Parathyroid adenoma (tissue), 2 donors: ENCODE measurements at regions not wholly inside any gene's neighbourhood (a gene's known extent, or its start where the extent isn't known, plus 50 kb on each side); places are given as distances from the start of the nearest gene placed in this dataset.

ENCODE experiments used
- H2AFZ ChIP-seq: fragments of 300-600 bp; sonication (generic); one replicate; pipeline ENCODE4 v1.7.0; 2017; ENCODE audit warnings: antibody characterized with exemption, mild to moderate bottlenecking
- H3K27ac ChIP-seq: fragments of 300-600 bp; sonication (generic); one replicate; pipeline ENCODE4 v1.7.0; 2017
- H3K27me3 ChIP-seq: fragments of 300-600 bp; sonication (generic); one replicate; pipeline ENCODE4 v1.7.0; 2017; ENCODE audit warnings: low read length; ENCODE audit not compliant: control insufficient read depth, insufficient read depth
- H3K36me3 ChIP-seq: fragments of 300-600 bp; sonication (generic); one replicate; pipeline ENCODE4 v1.7.0; 2017; ENCODE audit warnings: low read length; ENCODE audit not compliant: control insufficient read depth, insufficient read depth
- H3K4me1 ChIP-seq: fragments of 300-600 bp; sonication (generic); one replicate; pipeline ENCODE4 v1.7.0; 2017; ENCODE audit warnings: control low read depth
- H3K4me2 ChIP-seq: fragments of 300-600 bp; sonication (generic); one replicate; pipeline ENCODE4 v1.7.0; 2017; ENCODE audit warnings: low read length
- H3K4me3 ChIP-seq: fragments of 300-600 bp; sonication (generic); one replicate; pipeline ENCODE4 v1.7.0; 2017; ENCODE audit warnings: low read depth, low read length
- H3K79me2 ChIP-seq: fragments of 300-600 bp; sonication (generic); one replicate; pipeline ENCODE4 v1.7.0; 2017; ENCODE audit warnings: control low read depth
- H3K9ac ChIP-seq: fragments of 300-600 bp; sonication (generic); one replicate; pipeline ENCODE4 v1.7.0; 2017; ENCODE audit warnings: mild to moderate bottlenecking
- H3K9me3 ChIP-seq: fragments of 300-600 bp; sonication (generic); one replicate; pipeline ENCODE4 v1.7.0; 2017; ENCODE audit warnings: low read length; ENCODE audit not compliant: control insufficient read depth
- TF ChIP-seq, protein P1 (sequence below): fragments of 300-600 bp; sonication (generic); IDR thresholded peaks from one replicate; pipeline ENCODE4 v1.7.0; 2017; ENCODE audit warnings: antibody characterized with exemption, mild to moderate bottlenecking
- donor health status: primary hyperparathyroidism.

- Histone ChIP-seq H2AFZ (no peak overlapping the region), H3K4me3 (no peak overlapping the region), H3K9me3 (no peaks in the 10 kb centered on the region), H3K4me1 (no peaks in the 10 kb centered on the region), H3K27me3 (no peaks in the 10 kb centered on the region), H3K79me2 (no peaks in the 10 kb centered on the region), H3K27ac (no peak overlapping the region), H3K4me2 (no peak overlapping the region), H3K36me3 (no peaks in the 10 kb centered on the region), H3K9ac (no peak overlapping the region)
- TF ChIP-seq, protein P1, sequence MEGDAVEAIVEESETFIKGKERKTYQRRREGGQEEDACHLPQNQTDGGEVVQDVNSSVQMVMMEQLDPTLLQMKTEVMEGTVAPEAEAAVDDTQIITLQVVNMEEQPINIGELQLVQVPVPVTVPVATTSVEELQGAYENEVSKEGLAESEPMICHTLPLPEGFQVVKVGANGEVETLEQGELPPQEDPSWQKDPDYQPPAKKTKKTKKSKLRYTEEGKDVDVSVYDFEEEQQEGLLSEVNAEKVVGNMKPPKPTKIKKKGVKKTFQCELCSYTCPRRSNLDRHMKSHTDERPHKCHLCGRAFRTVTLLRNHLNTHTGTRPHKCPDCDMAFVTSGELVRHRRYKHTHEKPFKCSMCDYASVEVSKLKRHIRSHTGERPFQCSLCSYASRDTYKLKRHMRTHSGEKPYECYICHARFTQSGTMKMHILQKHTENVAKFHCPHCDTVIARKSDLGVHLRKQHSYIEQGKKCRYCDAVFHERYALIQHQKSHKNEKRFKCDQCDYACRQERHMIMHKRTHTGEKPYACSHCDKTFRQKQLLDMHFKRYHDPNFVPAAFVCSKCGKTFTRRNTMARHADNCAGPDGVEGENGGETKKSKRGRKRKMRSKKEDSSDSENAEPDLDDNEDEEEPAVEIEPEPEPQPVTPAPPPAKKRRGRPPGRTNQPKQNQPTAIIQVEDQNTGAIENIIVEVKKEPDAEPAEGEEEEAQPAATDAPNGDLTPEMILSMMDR, result no peak
These were observed 846.2 kb downstream of the BRD1 start for GRCh38 chr22:48981371-48982061.

GRCh38 chr22:48980918-48981317 lies 846.8 kb downstream of the BRD1 start:
- H3K36me3 ChIP-seq, result no peaks in the 10 kb centered on the region
- no peak overlapping the region for H2AFZ ChIP-seq
- TF ChIP-seq, protein P1, result no peak
- no peak overlapping the region for H3K27ac ChIP-seq
- no peak overlapping the region for H3K4me3 ChIP-seq
- H3K9ac ChIP-seq, result no peak overlapping the region
- H3K4me1 ChIP-seq, result no peaks in the 10 kb centered on the region
- H3K4me2 ChIP-seq, result no peak overlapping the region
- H3K27me3 ChIP-seq, result no peaks in the 10 kb centered on the region
- no peaks in the 10 kb centered on the region for H3K9me3 ChIP-seq
- no peaks in the 10 kb centered on the region for H3K79me2 ChIP-seq

GRCh38 chr22:48980409-48980808 lies 847.3 kb downstream of the BRD1 start:
- Histone ChIP-seq H3K4me3 (no peak overlapping the region), H3K27me3 (no peaks in the 10 kb centered on the region), H3K4me1 (no peaks in the 10 kb centered on the region), H3K27ac (no peak overlapping the region), H3K4me2 (no peak overlapping the region), H3K9ac (no peak overlapping the region), H2AFZ (no peak overlapping the region), H3K79me2 (no peaks in the 10 kb centered on the region), H3K9me3 (no peaks in the 10 kb centered on the region), H3K36me3 (no peaks in the 10 kb centered on the region)
- TF ChIP-seq, protein P1, result no peak

GRCh38 chr22:48979482-48979881 lies 848.2 kb downstream of the BRD1 start:
- H3K27ac ChIP-seq, result no peak overlapping the region
- no peak overlapping the region for H3K4me2 ChIP-seq
- H3K4me3 ChIP-seq, result no peak overlapping the region
- H3K4me1 ChIP-seq, result no peaks in the 10 kb centered on the region
- H3K79me2 ChIP-seq, result no peaks in the 10 kb centered on the region
- H3K27me3 ChIP-seq, result no peaks in the 10 kb centered on the region
- H3K36me3 ChIP-seq, result no peaks in the 10 kb centered on the region
- no peak overlapping the region for H3K9ac ChIP-seq
- TF ChIP-seq, protein P1, result no peak
- no peaks in the 10 kb centered on the region for H3K9me3 ChIP-seq
- no peak overlapping the region for H2AFZ ChIP-seq
